Hematopoietic multipotent progenitor cell treated with erythropoietin and hydrocortisone succinate and interleukin-3 and kit ligand, for 6 days (in vitro differentiated cells): ENCODE measurements at regions not wholly inside any gene's neighbourhood (a gene's known extent, or its start where the extent isn't known, plus 50 kb on each side); places are given as distances from the start of the nearest gene placed in this dataset.
"Not testable (repeated sequence)": the region's sequence is repeated elsewhere in the genome, so short reads cannot be mapped to it uniquely, and the experiment has no call there.

Experiments
- DNase-seq: peaks from one replicate; pipeline ENCODE4 v3.0.0-alpha.2; 2015

GRCh38 chr5:163306421-163306820 lies 131.0 kb upstream of the CCNG1 start:
- peak; percentile 65 for DNase-seq

- no peak for DNase-seq
Observed at GRCh38 chr5:163309914-163310313, 127.5 kb upstream of the CCNG1 start.

- no peak for DNase-seq
Observed at GRCh38 chr5:163310997-163311396, 126.4 kb upstream of the CCNG1 start.

- DNase-seq = no peak
Observed at GRCh38 chr5:163312598-163312997, 124.8 kb upstream of the CCNG1 start.

- not testable (repeated sequence) for DNase-seq
Observed at GRCh38 chr5:163313049-163313448, 124.3 kb upstream of the CCNG1 start.

GRCh38 chr5:163316374-163316773 lies 121.0 kb upstream of the CCNG1 start:
- peak; percentile 55 for DNase-seq

- no peak for DNase-seq
Observed at GRCh38 chr5:163318707-163319106, 118.7 kb upstream of the CCNG1 start.

GRCh38 chr5:163321511-163321910 lies 115.9 kb upstream of the CCNG1 start:
- DNase-seq = no peak

GRCh38 chr5:163330723-163331668 lies 106.4 kb upstream of the CCNG1 start:
- DNase-seq = no peak

- not testable (repeated sequence) for DNase-seq
Observed at GRCh38 chr5:163336074-163336473, 101.3 kb upstream of the CCNG1 start.

- DNase-seq = no peak
Observed at GRCh38 chr5:163339148-163339547, 98.2 kb upstream of the CCNG1 start.

- DNase-seq = not testable (repeated sequence)
Observed at GRCh38 chr5:163340378-163340777, 97.0 kb upstream of the CCNG1 start.

- DNase-seq = no peak
Observed at GRCh38 chr5:163342306-163342705, 95.1 kb upstream of the CCNG1 start.

GRCh38 chr5:163345216-163345615 lies 92.2 kb upstream of the CCNG1 start:
- no peak for DNase-seq

GRCh38 chr5:163347671-163348070 lies 89.7 kb upstream of the CCNG1 start:
- peak; percentile 84 for DNase-seq

- peak; percentile 50 for DNase-seq
Observed at GRCh38 chr5:163350083-163350482, 87.3 kb upstream of the CCNG1 start.

GRCh38 chr5:163352531-163352930 lies 84.9 kb upstream of the CCNG1 start:
- DNase-seq = no peak

GRCh38 chr5:163355811-163356210 lies 81.6 kb upstream of the CCNG1 start:
- not testable (repeated sequence) for DNase-seq

- no peak for DNase-seq
Observed at GRCh38 chr5:163357636-163358035, 79.8 kb upstream of the CCNG1 start.

GRCh38 chr5:163360656-163361055 lies 76.7 kb upstream of the CCNG1 start:
- DNase-seq = peak; percentile 33

- no peak for DNase-seq
Observed at GRCh38 chr5:163361450-163361849, 75.9 kb upstream of the CCNG1 start.

- DNase-seq = peak; percentile 70
Observed at GRCh38 chr5:163362840-163363371, 74.5 kb upstream of the CCNG1 start.

GRCh38 chr5:163363389-163363788 lies 74.0 kb upstream of the CCNG1 start:
- DNase-seq = no peak

- peak; percentile 48 for DNase-seq
Observed at GRCh38 chr5:163366757-163367156, 70.6 kb upstream of the CCNG1 start.
